ENCODE measurements at regions not wholly inside any gene's neighbourhood (a gene's known extent, or its start where the extent isn't known, plus 50 kb on each side); places are given as distances from the start of the nearest gene placed in this dataset.

GRCh38 chr4:45438047-45438446 lies 685.8 kb downstream of the GABRG1 start:
- Mint-ChIP-seq H3K27me3 (ENCODE audit: insufficient read depth) (no peaks in the 10 kb centered on the region), H3K4me3 (no peak overlapping the region), H3K27ac (no peak overlapping the region), H3K36me3 (ENCODE audit: low read depth) (no peaks in the 10 kb centered on the region), H3K4me1 (no peaks in the 10 kb centered on the region), H3K9me3 (no peaks in the 10 kb centered on the region)
- no peak overlapping the region for H3K4me3 ChIP-seq (ENCODE audit: low read length)
- WGBS, 2 experiments (ENCODE audit: insufficient coverage in 1 of 2, insufficient read length in 1 of 2), result 86 to 92% methylated on average over 1 to 2 of the region's 2 CpGs
- H3K27me3 ChIP-seq (ENCODE audit: control insufficient read depth, insufficient read depth, low read length, poor library complexity, severe bottlenecking), result no peaks in the 10 kb centered on the region
- H3K4me1 ChIP-seq (ENCODE audit: control insufficient read depth, insufficient read depth, low read length), result no peaks in the 10 kb centered on the region
- H3K9me3 ChIP-seq (ENCODE audit: control insufficient read depth, low read length), result no peaks in the 10 kb centered on the region
- no peak for DNase-seq
- H3K9ac ChIP-seq (ENCODE audit: extremely low read depth, low read length, poor library complexity, severe bottlenecking), result no peak overlapping the region
- no peak overlapping the region for H3K27ac ChIP-seq (ENCODE audit: low read depth, low read length)
- TF ChIP-seq, protein P1, sequence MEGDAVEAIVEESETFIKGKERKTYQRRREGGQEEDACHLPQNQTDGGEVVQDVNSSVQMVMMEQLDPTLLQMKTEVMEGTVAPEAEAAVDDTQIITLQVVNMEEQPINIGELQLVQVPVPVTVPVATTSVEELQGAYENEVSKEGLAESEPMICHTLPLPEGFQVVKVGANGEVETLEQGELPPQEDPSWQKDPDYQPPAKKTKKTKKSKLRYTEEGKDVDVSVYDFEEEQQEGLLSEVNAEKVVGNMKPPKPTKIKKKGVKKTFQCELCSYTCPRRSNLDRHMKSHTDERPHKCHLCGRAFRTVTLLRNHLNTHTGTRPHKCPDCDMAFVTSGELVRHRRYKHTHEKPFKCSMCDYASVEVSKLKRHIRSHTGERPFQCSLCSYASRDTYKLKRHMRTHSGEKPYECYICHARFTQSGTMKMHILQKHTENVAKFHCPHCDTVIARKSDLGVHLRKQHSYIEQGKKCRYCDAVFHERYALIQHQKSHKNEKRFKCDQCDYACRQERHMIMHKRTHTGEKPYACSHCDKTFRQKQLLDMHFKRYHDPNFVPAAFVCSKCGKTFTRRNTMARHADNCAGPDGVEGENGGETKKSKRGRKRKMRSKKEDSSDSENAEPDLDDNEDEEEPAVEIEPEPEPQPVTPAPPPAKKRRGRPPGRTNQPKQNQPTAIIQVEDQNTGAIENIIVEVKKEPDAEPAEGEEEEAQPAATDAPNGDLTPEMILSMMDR (conservative IDR thresholded peaks at IDR 0.05), result no peak
- no peaks in the 10 kb centered on the region for H3K36me3 ChIP-seq (ENCODE audit: control insufficient read depth, insufficient read depth, low read length)

GRCh38 chr4:45437381-45437780 lies 686.5 kb downstream of the GABRG1 start:
- TF ChIP-seq, protein P1 (conservative IDR thresholded peaks at IDR 0.05), result no peak
- no peaks in the 10 kb centered on the region for H3K4me1 ChIP-seq (ENCODE audit: control insufficient read depth, insufficient read depth, low read length)
- Mint-ChIP-seq H3K4me3 (no peak overlapping the region), H3K4me1 (no peaks in the 10 kb centered on the region), H3K36me3 (ENCODE audit: low read depth) (no peaks in the 10 kb centered on the region), H3K27me3 (ENCODE audit: insufficient read depth) (no peaks in the 10 kb centered on the region), H3K9me3 (no peaks in the 10 kb centered on the region), H3K27ac (no peak overlapping the region)
- no peaks in the 10 kb centered on the region for H3K27me3 ChIP-seq (ENCODE audit: control insufficient read depth, insufficient read depth, low read length, poor library complexity, severe bottlenecking)
- no peak for DNase-seq
- no peak overlapping the region for H3K4me3 ChIP-seq (ENCODE audit: low read length)
- H3K36me3 ChIP-seq (ENCODE audit: control insufficient read depth, insufficient read depth, low read length), result no peaks in the 10 kb centered on the region
- H3K9ac ChIP-seq (ENCODE audit: extremely low read depth, low read length, poor library complexity, severe bottlenecking), result no peak overlapping the region
- 100% methylated on average over 1 of the region's 1 CpG; no CpG with 5 or more reads in 1 of the 2 experiments for WGBS, 2 experiments (ENCODE audit: insufficient coverage in 1 of 2, insufficient read length in 1 of 2)
- H3K27ac ChIP-seq (ENCODE audit: low read depth, low read length), result no peak overlapping the region
- H3K9me3 ChIP-seq (ENCODE audit: control insufficient read depth, low read length), result no peaks in the 10 kb centered on the region

DNA sequence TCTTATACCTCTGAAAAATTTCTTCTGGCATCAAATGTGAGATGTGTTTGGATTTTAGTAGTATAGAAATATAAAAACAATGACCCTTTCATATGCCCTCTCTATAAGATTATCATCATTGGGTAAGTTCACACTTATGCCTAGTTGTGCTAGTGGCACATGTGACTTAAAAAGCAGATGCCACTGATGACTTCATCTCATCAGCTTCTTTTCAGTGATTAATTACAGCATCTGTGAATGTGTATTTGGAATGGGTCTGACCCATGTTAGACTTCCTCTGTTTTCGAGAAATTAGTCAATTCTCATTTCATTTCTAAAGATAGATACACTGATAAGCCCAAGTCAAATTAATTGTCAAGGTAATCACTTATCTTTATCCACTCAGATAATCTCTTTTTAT lies 698.7 kb downstream of the GABRG1 start:
- Histone ChIP-seq H3K4me1 (ENCODE audit: control insufficient read depth, insufficient read depth, low read length) (no peaks in the 10 kb centered on the region), H3K27me3 (ENCODE audit: control insufficient read depth, insufficient read depth, low read length, poor library complexity, severe bottlenecking) (no peaks in the 10 kb centered on the region), H3K36me3 (ENCODE audit: control insufficient read depth, insufficient read depth, low read length) (no peaks in the 10 kb centered on the region), H3K4me3 (ENCODE audit: low read length) (no peak overlapping the region), H3K27ac (ENCODE audit: low read depth, low read length) (no peak overlapping the region), H3K9me3 (ENCODE audit: control insufficient read depth, low read length) (peaks cover 21% of the 10 kb centered on the region), H3K9ac (ENCODE audit: extremely low read depth, low read length, poor library complexity, severe bottlenecking) (no peak overlapping the region)
- no peaks in the 10 kb centered on the region for H3K36me3 Mint-ChIP-seq (ENCODE audit: low read depth)
- H3K4me1 Mint-ChIP-seq, result no peaks in the 10 kb centered on the region
- WGBS, 2 experiments (ENCODE audit: insufficient coverage in 1 of 2, insufficient read length in 1 of 2), result 88 to 89% methylated on average over 1 of the region's 1 CpG
- no peak overlapping the region for H3K4me3 Mint-ChIP-seq
- H3K27ac Mint-ChIP-seq, result no peak overlapping the region
- peaks cover 19% of the 10 kb centered on the region for H3K9me3 Mint-ChIP-seq
- DNase-seq, result no peak
- TF ChIP-seq, protein P1 (conservative IDR thresholded peaks at IDR 0.05), result no peak
- no peaks in the 10 kb centered on the region for H3K27me3 Mint-ChIP-seq (ENCODE audit: insufficient read depth)

Measured in endodermal cell (in vitro differentiated cells).